Common myeloid progenitor, CD34-positive (primary cell): ENCODE measurements at regions not wholly inside any gene's neighbourhood (a gene's known extent, or its start where the extent isn't known, plus 50 kb on each side); places are given as distances from the start of the nearest gene placed in this dataset.

Source experiments
- CTCF ChIA-PET: fragments of 350-600 bp; sonication (Branson Sonifier 250); formaldehyde crosslinking; loops from one replicate; lab custom pipeline; 2021; ENCODE audit warnings: antibody characterized with exemption; lab: Charles Lee
- POLR2A ChIA-PET: fragments of 350-600 bp; sonication (Branson Sonifier 250); formaldehyde crosslinking; loops from one replicate; lab custom pipeline; 2021; ENCODE audit warnings: antibody characterized with exemption; lab: Charles Lee
- DNase-seq, 3 donors: peaks; one replicate each; pipeline versions ENCODE4 v3.0.0 to v3.0.0-alpha.2; 2013
- H3K27ac ChIP-seq, 2 experiments: 1 replicate in 1 of 2; 2 replicates in 1 of 2; pipeline ENCODE4 v1.7.0; 2013; ENCODE audit warnings: inconsistent platforms in 2 of 2, low read length in 2 of 2, mild to moderate bottlenecking in 2 of 2, low read depth in 1 of 2, moderate library complexity in 1 of 2; ENCODE audit not compliant: severe bottlenecking in 2 of 2, insufficient read depth in 1 of 2, poor library complexity in 1 of 2
- H3K27me3 ChIP-seq, 5 experiments: replicated peaks in 2 of 5; 1 replicate in 3 of 5; 2 replicates in 2 of 5; pipeline versions ENCODE4 v1.6.1 to v1.7.0; 2013; ENCODE audit warnings: low read length in 4 of 5, mild to moderate bottlenecking in 2 of 5, moderate library complexity in 2 of 5, inconsistent platforms in 1 of 5; ENCODE audit not compliant: insufficient read depth in 5 of 5, control insufficient read depth in 4 of 5
- H3K36me3 ChIP-seq, 4 experiments: 1 replicate in 2 of 4; 2 replicates in 2 of 4; pipeline versions ENCODE4 v1.6.1 to v1.7.0; 2013; ENCODE audit warnings: low read length in 3 of 4, control low read depth in 1 of 4, mild to moderate bottlenecking in 1 of 4; ENCODE audit not compliant: control insufficient read depth in 4 of 4, insufficient read depth in 4 of 4
- H3K4me1 ChIP-seq, 4 experiments: 1 replicate in 3 of 4; 2 replicates in 1 of 4; pipeline versions ENCODE4 v1.6.1 to v1.7.1; 2013; ENCODE audit warnings: low read length in 3 of 4, mild to moderate bottlenecking in 3 of 4, control low read depth in 1 of 4, inconsistent platforms in 1 of 4, moderate library complexity in 1 of 4; ENCODE audit not compliant: control insufficient read depth in 4 of 4, insufficient read depth in 4 of 4; ENCODE audit errors: control extremely low read depth in 1 of 4
- H3K4me3 ChIP-seq, 7 experiments: 1 replicate in 4 of 7; 2 replicates in 3 of 7; pipeline versions ENCODE4 v1.5.1 to v1.7.0; 2013; ENCODE audit warnings: mild to moderate bottlenecking in 7 of 7, low read length in 6 of 7, moderate library complexity in 6 of 7, inconsistent platforms in 2 of 7, low read depth in 2 of 7, control low read depth in 1 of 7; ENCODE audit not compliant: insufficient read depth in 4 of 7, control insufficient read depth in 1 of 7; ENCODE audit errors: extremely low read depth in 1 of 7
- H3K9me3 ChIP-seq, 5 experiments: 1 replicate in 4 of 5; 2 replicates in 1 of 5; pipeline versions ENCODE4 v1.6.1 to v1.7.1; 2013; ENCODE audit warnings: low read length in 4 of 5, mild to moderate bottlenecking in 2 of 5, inconsistent platforms in 1 of 5, low read depth in 1 of 5, moderate library complexity in 1 of 5; ENCODE audit not compliant: control insufficient read depth in 4 of 5, insufficient read depth in 2 of 5; ENCODE audit errors: control extremely low read depth in 1 of 5
- WGBS: methylation state at CpG from one replicate; pipeline ENCODE4 v1.1.5; 2013; ENCODE audit not compliant: insufficient coverage; 5-methylcytosine and 5-hydroxymethylcytosine counted together

GRCh38 chr2:7811073-7811472, 870.8 kb upstream of the ID2 start:
- Histone ChIP-seq H3K4me1 (no peaks in the 10 kb centered on the region), H3K4me3 (no peak overlapping the region), H3K9me3 (peaks cover 0 to 2% (median 0%) of the 10 kb centered on the region in 5 experiments), H3K27me3 (no peaks in the 10 kb centered on the region), H3K27ac (no peak overlapping the region), H3K36me3 (no peaks in the 10 kb centered on the region)
- CTCF ChIA-PET = no interaction called here
- POLR2A ChIA-PET = interaction anchor here (0.7 kb wide), 1 partner anchor 665 kb away, joined by 3 read pairs; no protein-coding TSS in a partner anchor
- WGBS = 100% methylated on average over 1 of the region's 3 CpGs
- DNase-seq = no peak

GRCh38 chr2:7812231-7812995, 869.4 kb upstream of the ID2 start:
- H3K36me3 ChIP-seq = no peaks in the 10 kb centered on the region
- H3K9me3 ChIP-seq = peaks cover 0 to 2% (median 0%) of the 10 kb centered on the region in 5 experiments
- DNase-seq = no peak
- WGBS = no CpG with 5 or more reads among the region's 2 CpGs
- no peaks in the 10 kb centered on the region for H3K4me1 ChIP-seq
- POLR2A ChIA-PET = no interaction called here
- H3K27me3 ChIP-seq = no peaks in the 10 kb centered on the region
- H3K27ac ChIP-seq = no peak overlapping the region
- no peak overlapping the region for H3K4me3 ChIP-seq
- CTCF ChIA-PET = no interaction called here

- 97% methylated on average over 5 of the region's 9 CpGs for WGBS
- ChIA-PET CTCF (interaction anchor here (0.9 kb wide), 1 partner anchor 17 kb away, joined by 3 read pairs; no protein-coding TSS in a partner anchor), POLR2A (no interaction called here)
- Histone ChIP-seq H3K4me1 (no peaks in the 10 kb centered on the region), H3K9me3 (peaks cover 0 to 2% (median 0%) of the 10 kb centered on the region in 5 experiments), H3K27ac (no peak overlapping the region), H3K4me3 (no peak overlapping the region), H3K27me3 (no peaks in the 10 kb centered on the region), H3K36me3 (no peaks in the 10 kb centered on the region)
- DNase-seq = no peak
These were observed 868.1 kb upstream of the ID2 start for GRCh38 chr2:7813541-7814292.

GRCh38 chr2:7815726-7816125, 866.1 kb upstream of the ID2 start:
- no peaks in the 10 kb centered on the region for H3K27me3 ChIP-seq
- no peak for DNase-seq
- 100% methylated on average over 3 of the region's 3 CpGs for WGBS
- no peaks in the 10 kb centered on the region for H3K4me1 ChIP-seq
- no peaks in the 10 kb centered on the region for H3K36me3 ChIP-seq
- H3K27ac ChIP-seq = no peak overlapping the region
- ChIA-PET POLR2A (no interaction called here), CTCF (no interaction called here)
- peaks cover 0 to 2% (median 0%) of the 10 kb centered on the region in 5 experiments for H3K9me3 ChIP-seq
- H3K4me3 ChIP-seq = no peak overlapping the region

- WGBS = 100% methylated on average over 2 of the region's 7 CpGs
- H3K9me3 ChIP-seq = peaks cover 0 to 2% (median 0%) of the 10 kb centered on the region in 5 experiments
- H3K4me3 ChIP-seq = no peak overlapping the region
- no peaks in the 10 kb centered on the region for H3K36me3 ChIP-seq
- DNase-seq = no peak
- POLR2A ChIA-PET = no interaction called here
- CTCF ChIA-PET = no interaction called here
- no peak overlapping the region for H3K27ac ChIP-seq
- no peaks in the 10 kb centered on the region for H3K27me3 ChIP-seq
- no peaks in the 10 kb centered on the region for H3K4me1 ChIP-seq
These were observed 865.6 kb upstream of the ID2 start for GRCh38 chr2:7816233-7816632.

- ChIA-PET CTCF (no interaction called here), POLR2A (no interaction called here)
These were observed 864.9 kb upstream of the ID2 start for GRCh38 chr2:7816944-7817343.

GRCh38 chr2:7819316-7819715, 862.5 kb upstream of the ID2 start:
- POLR2A ChIA-PET = no interaction called here
- Histone ChIP-seq H3K27ac (no peak overlapping the region), H3K4me3 (no peak overlapping the region), H3K27me3 (no peaks in the 10 kb centered on the region), H3K9me3 (peaks cover 0 to 2% (median 0%) of the 10 kb centered on the region in 5 experiments), H3K36me3 (no peaks in the 10 kb centered on the region), H3K4me1 (no peaks in the 10 kb centered on the region)
- 92% methylated on average over 2 of the region's 5 CpGs for WGBS
- no peak for DNase-seq
- CTCF ChIA-PET = interaction anchor here (1.0 kb wide), 1 partner anchor 18 kb away, joined by 3 read pairs; no protein-coding TSS in a partner anchor

More at GRCh38 chr2:7816944-7817343, 864.9 kb upstream of the ID2 start:
- DNase-seq = no peak
- no peak overlapping the region for H3K4me3 ChIP-seq
- H3K27ac ChIP-seq = no peak overlapping the region
- H3K9me3 ChIP-seq = peaks cover 0 to 2% (median 0%) of the 10 kb centered on the region in 5 experiments
- H3K4me1 ChIP-seq = no peaks in the 10 kb centered on the region
- 100% methylated on average over 2 of the region's 2 CpGs for WGBS
- no peaks in the 10 kb centered on the region for H3K27me3 ChIP-seq
- no peaks in the 10 kb centered on the region for H3K36me3 ChIP-seq
